ENCODE measurements at regions not wholly inside any gene's neighbourhood (a gene's known extent, or its start where the extent isn't known, plus 50 kb on each side); places are given as distances from the start of the nearest gene placed in this dataset.
"Not testable (repeated sequence)": the region's sequence is repeated elsewhere in the genome, so short reads cannot be mapped to it uniquely, and the experiment has no call there.

DNA sequence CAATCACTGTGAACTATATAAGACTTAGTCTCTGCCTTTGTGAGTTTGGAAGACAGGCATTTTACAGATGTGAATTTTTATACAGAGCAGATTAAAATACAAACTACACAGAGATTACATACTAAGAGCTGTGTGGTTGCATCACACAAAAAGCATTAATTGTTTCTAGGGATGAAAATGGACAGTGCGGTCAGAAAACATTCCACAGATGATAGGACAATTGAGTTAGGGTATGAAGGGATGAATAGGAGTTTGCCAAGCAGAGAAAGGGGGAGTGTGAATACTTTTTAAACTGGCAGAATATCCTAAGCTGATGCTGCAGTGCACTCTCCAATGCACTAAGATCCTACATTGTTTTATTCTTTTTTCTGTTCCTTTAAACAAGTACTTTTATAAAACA lies 345.8 kb downstream of the VRK1 start:
- WGBS, result 100% methylated on average over 1 of the region's 1 CpG
- H3K4me1 ChIP-seq (replicated peaks), result no peaks in the 10 kb centered on the region
- no peak for TF ChIP-seq POLR2A (IDR thresholded peaks at IDR 0.05)
- TF ChIP-seq, protein P1, sequence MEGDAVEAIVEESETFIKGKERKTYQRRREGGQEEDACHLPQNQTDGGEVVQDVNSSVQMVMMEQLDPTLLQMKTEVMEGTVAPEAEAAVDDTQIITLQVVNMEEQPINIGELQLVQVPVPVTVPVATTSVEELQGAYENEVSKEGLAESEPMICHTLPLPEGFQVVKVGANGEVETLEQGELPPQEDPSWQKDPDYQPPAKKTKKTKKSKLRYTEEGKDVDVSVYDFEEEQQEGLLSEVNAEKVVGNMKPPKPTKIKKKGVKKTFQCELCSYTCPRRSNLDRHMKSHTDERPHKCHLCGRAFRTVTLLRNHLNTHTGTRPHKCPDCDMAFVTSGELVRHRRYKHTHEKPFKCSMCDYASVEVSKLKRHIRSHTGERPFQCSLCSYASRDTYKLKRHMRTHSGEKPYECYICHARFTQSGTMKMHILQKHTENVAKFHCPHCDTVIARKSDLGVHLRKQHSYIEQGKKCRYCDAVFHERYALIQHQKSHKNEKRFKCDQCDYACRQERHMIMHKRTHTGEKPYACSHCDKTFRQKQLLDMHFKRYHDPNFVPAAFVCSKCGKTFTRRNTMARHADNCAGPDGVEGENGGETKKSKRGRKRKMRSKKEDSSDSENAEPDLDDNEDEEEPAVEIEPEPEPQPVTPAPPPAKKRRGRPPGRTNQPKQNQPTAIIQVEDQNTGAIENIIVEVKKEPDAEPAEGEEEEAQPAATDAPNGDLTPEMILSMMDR (IDR thresholded peaks at IDR 0.05), result no peak
- H3K4me3 ChIP-seq, result no peak overlapping the region
- intact Hi-C loops (cut with DNase I), result no loop called here
- H3K27me3 ChIP-seq (replicated peaks; ENCODE audit: insufficient read depth), result no peaks in the 10 kb centered on the region
- no peaks in the 10 kb centered on the region for H3K36me3 ChIP-seq
- H3K27ac ChIP-seq, result no peak overlapping the region
- no peak for DNase-seq (ENCODE audit: low spot score)
- H3K9me3 ChIP-seq, result no peaks in the 10 kb centered on the region

DNA sequence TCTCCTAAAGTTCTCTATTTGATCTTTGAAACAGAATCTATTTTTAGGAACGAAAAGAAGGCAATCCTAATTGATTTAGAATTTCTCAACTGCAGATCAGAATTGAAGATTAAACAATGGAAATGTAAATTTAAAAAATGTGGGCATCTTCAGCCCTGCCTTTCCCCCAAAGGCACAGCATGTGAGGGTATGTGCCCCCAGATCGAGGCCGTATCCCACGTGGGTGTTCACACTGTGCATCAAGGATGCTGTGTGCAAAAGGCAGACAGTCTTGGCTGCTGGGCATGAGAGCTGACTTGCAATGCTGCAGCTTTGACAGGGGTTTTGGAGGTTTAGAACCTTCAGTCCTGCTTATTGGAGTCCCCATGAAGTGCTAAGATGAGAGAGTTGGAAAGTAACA lies 346.3 kb downstream of the VRK1 start:
- H3K4me1 ChIP-seq (replicated peaks), result no peaks in the 10 kb centered on the region

DNA sequence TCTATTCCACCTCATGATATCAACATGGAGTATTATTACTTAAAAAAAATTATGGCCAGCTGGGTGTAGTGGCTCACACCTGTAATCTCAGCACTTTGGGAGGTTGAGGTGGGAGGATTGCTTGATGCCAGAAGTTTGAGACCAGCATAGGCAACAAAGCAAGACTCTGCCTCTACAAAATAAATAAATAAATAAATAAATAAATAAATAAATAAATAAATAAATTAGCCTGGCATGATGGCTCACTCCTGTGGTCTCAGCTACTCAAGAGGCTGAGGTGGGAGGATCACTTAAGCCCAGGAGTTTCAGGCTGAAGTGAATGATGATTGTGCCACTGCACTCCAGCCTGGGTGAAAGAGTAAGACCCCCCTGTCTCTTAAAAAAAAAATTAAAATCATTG lies 350.8 kb downstream of the VRK1 start:
- H3K27me3 ChIP-seq (replicated peaks; ENCODE audit: insufficient read depth); H3K9me3 ChIP-seq; H3K4me3 ChIP-seq; DNase-seq (ENCODE audit: low spot score); H3K4me1 ChIP-seq (replicated peaks); H3K36me3 ChIP-seq; H3K27ac ChIP-seq; intact Hi-C loops (cut with DNase I): not testable (repeated sequence)

More for the DNA sequence above, 346.3 kb downstream of the VRK1 start:
- no peak overlapping the region for H3K4me3 ChIP-seq
- intact Hi-C loops (cut with DNase I), result no loop called here
- no peak overlapping the region for H3K27ac ChIP-seq
- H3K9me3 ChIP-seq, result no peaks in the 10 kb centered on the region
- no peaks in the 10 kb centered on the region for H3K36me3 ChIP-seq
- WGBS, result 68% methylated on average over 4 of the region's 4 CpGs
- no peak for DNase-seq (ENCODE audit: low spot score)
- H3K27me3 ChIP-seq (replicated peaks; ENCODE audit: insufficient read depth), result no peaks in the 10 kb centered on the region
- TF ChIP-seq POLR2A (IDR thresholded peaks at IDR 0.05) (no peak), POLR2AphosphoS5 (IDR thresholded peaks at IDR 0.05) (no peak)
- TF ChIP-seq, protein P1 (IDR thresholded peaks at IDR 0.05), result no peak

DNA sequence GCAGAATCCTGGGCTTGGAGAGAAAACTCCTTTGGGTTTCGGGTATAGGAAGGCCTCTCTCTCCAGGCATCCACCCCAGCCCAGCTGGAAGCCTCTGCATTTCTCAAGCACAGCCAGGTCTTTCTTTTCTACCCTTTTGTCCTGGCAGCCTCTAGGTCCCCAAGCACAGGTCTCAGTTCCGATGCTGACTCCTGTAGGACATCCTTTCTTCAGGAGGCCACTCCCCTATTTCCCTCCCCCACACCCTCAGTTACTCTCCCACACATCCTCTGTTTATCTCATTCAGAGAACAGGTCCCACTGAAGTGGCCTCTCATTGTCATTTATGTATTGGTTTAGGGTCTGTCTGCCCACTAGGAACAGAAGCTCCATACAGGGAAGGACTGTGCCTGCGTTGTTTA lies 352.6 kb downstream of the VRK1 start:
- Histone ChIP-seq H3K4me1 (replicated peaks) (no peaks in the 10 kb centered on the region), H3K9me3 (no peaks in the 10 kb centered on the region), H3K27ac (no peak overlapping the region), H3K27me3 (replicated peaks; ENCODE audit: insufficient read depth) (no peaks in the 10 kb centered on the region), H3K36me3 (no peaks in the 10 kb centered on the region), H3K4me3 (no peak overlapping the region)
- intact Hi-C loops (cut with DNase I), result no loop called here
- TF ChIP-seq, protein P1 (IDR thresholded peaks at IDR 0.05), result no peak
- TF ChIP-seq POLR2AphosphoS5 (IDR thresholded peaks at IDR 0.05), result no peak
- no peak for TF ChIP-seq POLR2A (IDR thresholded peaks at IDR 0.05)
- no peak for DNase-seq (ENCODE audit: low spot score)
- 64% methylated on average over 3 of the region's 3 CpGs for WGBS

DNA sequence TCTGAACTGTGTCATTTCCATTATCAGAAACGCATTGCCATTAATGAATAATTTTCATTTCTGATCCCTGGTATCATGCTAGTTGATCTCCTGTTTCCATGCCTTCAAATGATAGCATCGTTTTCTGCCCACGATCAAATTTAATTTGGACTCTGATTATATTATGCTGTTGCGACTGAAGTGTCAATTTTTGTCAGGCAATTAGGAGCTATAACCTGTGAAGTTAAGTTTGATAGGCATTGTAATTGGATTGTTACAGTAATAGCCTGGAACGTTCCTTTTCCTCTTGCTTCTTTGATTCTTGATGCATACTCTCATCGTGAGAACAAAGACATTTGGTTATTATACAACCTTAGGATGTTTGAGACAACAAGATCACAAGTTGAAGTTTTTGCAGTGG lies 356.3 kb downstream of the VRK1 start:
- Histone ChIP-seq H3K4me3 (no peak overlapping the region), H3K27ac (no peak overlapping the region), H3K4me1 (replicated peaks) (no peaks in the 10 kb centered on the region), H3K36me3 (no peaks in the 10 kb centered on the region), H3K27me3 (replicated peaks; ENCODE audit: insufficient read depth) (no peaks in the 10 kb centered on the region), H3K9me3 (no peaks in the 10 kb centered on the region)
- 61% methylated on average over 6 of the region's 6 CpGs for whole genome bisulfite sequencing
- no peak for TF ChIP-seq POLR2A (IDR thresholded peaks at IDR 0.05)
- TF ChIP-seq, protein P1 (IDR thresholded peaks at IDR 0.05), result no peak
- no peak for TF ChIP-seq POLR2AphosphoS5 (IDR thresholded peaks at IDR 0.05)
- intact Hi-C loops (cut with DNase I), result no loop called here
- no peak for DNase-seq (ENCODE audit: low spot score)

All from prostate gland (tissue), 2 donors.